Hepatocyte (in vitro differentiated cells): ENCODE measurements at regions not wholly inside any gene's neighbourhood (a gene's known extent, or its start where the extent isn't known, plus 50 kb on each side); places are given as distances from the start of the nearest gene placed in this dataset.

ENCODE experiments used
- CTCF ChIP-seq: fragments of 200-600 bp; sonication (generic); IDR thresholded peaks from 2 replicates; pipeline ENCODE4 v1.5.1; 2016; ENCODE audit warnings: antibody characterized with exemption, mild to moderate bottlenecking; ENCODE audit not compliant: poor library complexity
- EZH2 ChIP-seq: fragments of 200-600 bp; sonication (generic); IDR thresholded peaks from 2 replicates; pipeline ENCODE4 v1.6.1; 2016; ENCODE audit warnings: antibody characterized with exemption, mild to moderate bottlenecking, borderline replicate concordance
- EZH2phosphoT487 ChIP-seq: fragments of 200-600 bp; sonication (generic); IDR thresholded peaks from one replicate; pipeline ENCODE4 v1.6.1; 2018; ENCODE audit warnings: antibody characterized with exemption, mild to moderate bottlenecking, low read depth, moderate library complexity; ENCODE audit not compliant: unreplicated experiment, severe bottlenecking

GRCh38 chr1:67578397-67579020 lies 106.5 kb upstream of the GADD45A start:
- TF ChIP-seq CTCF, result no peak
- TF ChIP-seq EZH2, result no peak
- TF ChIP-seq EZH2phosphoT487, result no peak
